Nephron progenitor cell (in vitro differentiated cells): ENCODE measurements at regions not wholly inside any gene's neighbourhood (a gene's known extent, or its start where the extent isn't known, plus 50 kb on each side); places are given as distances from the start of the nearest gene placed in this dataset.

ENCODE experiments used
- DNase-seq: peaks from one replicate; pipeline ENCODE4 v3.0.0; 2021
- H3K27ac Mint-ChIP-seq: 2 replicates; pipeline ENCODE4 v1.8.0; 2021; ENCODE audit warnings: mild to moderate bottlenecking, moderate library complexity, mixed read lengths
- H3K27me3 Mint-ChIP-seq: 2 replicates; pipeline ENCODE4 v1.8.0; 2021; ENCODE audit warnings: mild to moderate bottlenecking, low read depth, mixed read lengths; ENCODE audit not compliant: poor library complexity
- H3K36me3 Mint-ChIP-seq: 2 replicates; pipeline ENCODE4 v1.8.0; 2021; ENCODE audit warnings: low read depth, mixed read lengths
- H3K4me1 Mint-ChIP-seq: 2 replicates; pipeline ENCODE4 v1.8.0; 2021; ENCODE audit warnings: mixed read lengths
- H3K4me3 Mint-ChIP-seq: 2 replicates; pipeline ENCODE4 v1.8.0; 2021; ENCODE audit warnings: mild to moderate bottlenecking, moderate library complexity, mixed read lengths
- H3K9me3 Mint-ChIP-seq: 2 replicates; pipeline ENCODE4 v1.8.0; 2021; ENCODE audit warnings: mild to moderate bottlenecking, moderate library complexity, mixed read lengths
- CTCF ChIP-seq: fragments of 200-600 bp; sonication (generic); IDR thresholded peaks from 2 replicates; pipeline ENCODE4 v1.5.0; 2021; ENCODE audit warnings: antibody characterized with exemption

GRCh38 chr10:101294109-101294508, 59.9 kb upstream of the BTRC start:
- peaks cover 90% of the 10 kb centered on the region for H3K27me3 Mint-ChIP-seq
- no peak for TF ChIP-seq CTCF
- H3K4me1 Mint-ChIP-seq, result peaks cover 49% of the 10 kb centered on the region

GRCh38 chr10:101295261-101295660, 58.7 kb upstream of the BTRC start:
- Mint-ChIP-seq H3K36me3 (no peaks in the 10 kb centered on the region), H3K27ac (no peak overlapping the region), H3K4me3 (no peak overlapping the region), H3K9me3 (no peaks in the 10 kb centered on the region), H3K27me3 (peaks cover 90% of the 10 kb centered on the region), H3K4me1 (peaks cover 42% of the 10 kb centered on the region)
- no peak for TF ChIP-seq CTCF
- no peak for DNase-seq

More at GRCh38 chr10:101294109-101294508, 59.9 kb upstream of the BTRC start:
- Mint-ChIP-seq H3K27ac (no peak overlapping the region), H3K36me3 (no peaks in the 10 kb centered on the region), H3K4me3 (no peak overlapping the region), H3K9me3 (no peaks in the 10 kb centered on the region)
- no peak for DNase-seq

DNA sequence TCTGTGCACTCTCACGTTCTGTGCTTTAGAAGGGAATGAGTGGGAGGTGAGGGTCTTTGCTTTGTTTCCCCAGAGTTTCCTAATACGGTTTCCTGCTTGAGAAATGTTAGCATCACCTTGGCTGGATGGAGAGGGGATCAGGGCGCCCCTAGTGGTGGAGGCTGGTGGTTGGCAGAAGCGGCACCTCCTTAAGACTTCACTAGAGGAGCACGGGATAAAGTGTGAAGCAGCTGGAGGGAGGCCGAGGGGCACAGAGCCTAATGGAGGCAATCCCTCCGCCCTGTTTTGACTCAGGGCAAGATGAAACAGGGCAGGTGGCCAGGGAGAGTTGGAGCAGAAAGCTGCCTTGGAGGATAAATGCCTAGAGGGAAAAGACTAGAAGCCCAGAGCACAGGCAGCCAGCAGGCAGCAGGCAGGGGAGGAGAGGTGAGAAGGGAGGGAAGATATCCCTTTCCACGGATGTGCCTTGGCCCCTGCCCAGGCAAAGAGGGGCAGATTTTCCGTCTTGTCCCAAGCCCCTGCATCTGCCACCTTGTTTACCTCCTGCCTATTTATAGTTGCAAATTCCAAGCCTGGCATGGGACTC, 56.0 kb upstream of the BTRC start:
- DNase-seq, result peak; percentile 90
- H3K27me3 Mint-ChIP-seq, result peaks cover 95% of the 10 kb centered on the region
- peak; percentile 94 for TF ChIP-seq CTCF
- H3K4me1 Mint-ChIP-seq, result peaks cover 37% of the 10 kb centered on the region
- peaks cover 8% of the 10 kb centered on the region for H3K9me3 Mint-ChIP-seq
- H3K27ac Mint-ChIP-seq, result no peak overlapping the region
- H3K36me3 Mint-ChIP-seq, result no peaks in the 10 kb centered on the region
- H3K4me3 Mint-ChIP-seq, result peak overlapping the region; percentile 42

DNA sequence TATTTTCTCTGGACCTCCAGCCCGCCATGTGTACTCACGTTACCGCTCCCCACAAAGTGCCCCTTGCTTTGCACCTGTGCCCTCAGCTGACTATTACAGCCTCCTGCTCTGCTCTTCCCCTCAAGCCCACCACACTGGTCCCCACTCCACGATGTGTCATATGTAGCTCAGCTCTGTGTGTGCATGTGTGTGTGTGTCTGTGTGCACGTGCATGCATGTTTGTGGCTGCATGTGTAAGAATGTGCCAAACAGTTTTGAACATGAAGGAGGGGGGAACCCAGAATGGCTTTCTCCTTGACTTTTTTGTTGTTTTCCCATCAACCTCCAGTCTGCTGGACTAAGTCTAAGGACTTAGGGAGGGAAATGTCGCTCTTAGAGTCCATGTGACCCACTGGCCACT, 54.8 kb upstream of the BTRC start:
- H3K36me3 Mint-ChIP-seq, result no peaks in the 10 kb centered on the region
- no peak for TF ChIP-seq CTCF
- no peak overlapping the region for H3K4me3 Mint-ChIP-seq
- DNase-seq, result no peak
- peaks cover 8% of the 10 kb centered on the region for H3K9me3 Mint-ChIP-seq
- H3K4me1 Mint-ChIP-seq, result peaks cover 42% of the 10 kb centered on the region
- no peak overlapping the region for H3K27ac Mint-ChIP-seq
- H3K27me3 Mint-ChIP-seq, result peaks cover 89% of the 10 kb centered on the region

DNA sequence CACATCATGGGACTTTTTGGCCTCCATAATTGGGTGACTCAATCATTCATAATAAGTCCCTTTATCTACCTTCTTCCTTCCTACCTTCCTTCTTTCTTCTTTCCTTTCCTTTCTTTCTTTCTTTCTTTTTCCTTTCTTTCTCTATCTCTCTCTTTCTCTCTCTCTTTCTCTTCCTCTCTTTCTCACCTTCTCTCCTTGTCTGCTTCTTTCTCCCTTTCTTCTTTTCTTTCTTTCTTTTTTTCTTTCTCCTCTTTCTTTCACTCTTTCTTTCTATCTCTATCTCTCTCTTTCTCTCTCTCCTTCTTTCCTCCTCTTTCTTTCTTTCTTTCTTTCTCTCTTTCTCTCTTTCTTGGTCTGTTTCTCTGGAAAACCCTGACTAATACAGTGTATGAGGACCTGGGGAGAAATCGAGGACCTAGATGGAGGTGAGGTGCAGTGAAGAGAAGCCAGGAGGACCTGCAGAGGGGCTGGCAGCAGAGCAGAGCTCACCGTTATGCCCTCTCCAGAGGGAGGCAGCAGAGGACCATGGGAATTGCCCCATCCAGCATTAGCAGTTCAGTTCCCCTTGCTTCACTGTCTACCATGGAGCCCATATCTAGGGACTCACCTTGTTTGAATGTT, 52.7 kb upstream of the BTRC start:
- DNase-seq, result no peak
- Mint-ChIP-seq H3K4me1 (peaks cover 57% of the 10 kb centered on the region), H3K27me3 (peaks cover 86% of the 10 kb centered on the region), H3K36me3 (no peaks in the 10 kb centered on the region), H3K27ac (no peak overlapping the region), H3K9me3 (peaks cover 8% of the 10 kb centered on the region), H3K4me3 (no peak overlapping the region)
- TF ChIP-seq CTCF, result peak; percentile 33
